GM23248 (cell line): ENCODE measurements at regions not wholly inside any gene's neighbourhood (a gene's known extent, or its start where the extent isn't known, plus 50 kb on each side); places are given as distances from the start of the nearest gene placed in this dataset.

Source experiments
- EZH2 ChIP-seq: fragments of 200-600 bp; sonication (generic); IDR thresholded peaks from 2 replicates; pipeline ENCODE4 v1.6.1; 2018; ENCODE audit warnings: antibody characterized with exemption, mild to moderate bottlenecking; ENCODE audit not compliant: insufficient read depth, poor library complexity, severe bottlenecking
- EZH2phosphoT487 ChIP-seq: fragments of 200-600 bp; sonication (generic); IDR thresholded peaks from 2 replicates; pipeline ENCODE4 v1.6.1; 2018; ENCODE audit warnings: antibody characterized with exemption, moderate library complexity, mild to moderate bottlenecking, low read depth; ENCODE audit not compliant: insufficient read depth

GRCh38 chr17:70584255-70584654 lies 414.9 kb downstream of the KCNJ2 start:
- TF ChIP-seq EZH2 (no peak), EZH2phosphoT487 (no peak)
